ENCODE measurements at regions not wholly inside any gene's neighbourhood (a gene's known extent, or its start where the extent isn't known, plus 50 kb on each side); places are given as distances from the start of the nearest gene placed in this dataset.

DNA sequence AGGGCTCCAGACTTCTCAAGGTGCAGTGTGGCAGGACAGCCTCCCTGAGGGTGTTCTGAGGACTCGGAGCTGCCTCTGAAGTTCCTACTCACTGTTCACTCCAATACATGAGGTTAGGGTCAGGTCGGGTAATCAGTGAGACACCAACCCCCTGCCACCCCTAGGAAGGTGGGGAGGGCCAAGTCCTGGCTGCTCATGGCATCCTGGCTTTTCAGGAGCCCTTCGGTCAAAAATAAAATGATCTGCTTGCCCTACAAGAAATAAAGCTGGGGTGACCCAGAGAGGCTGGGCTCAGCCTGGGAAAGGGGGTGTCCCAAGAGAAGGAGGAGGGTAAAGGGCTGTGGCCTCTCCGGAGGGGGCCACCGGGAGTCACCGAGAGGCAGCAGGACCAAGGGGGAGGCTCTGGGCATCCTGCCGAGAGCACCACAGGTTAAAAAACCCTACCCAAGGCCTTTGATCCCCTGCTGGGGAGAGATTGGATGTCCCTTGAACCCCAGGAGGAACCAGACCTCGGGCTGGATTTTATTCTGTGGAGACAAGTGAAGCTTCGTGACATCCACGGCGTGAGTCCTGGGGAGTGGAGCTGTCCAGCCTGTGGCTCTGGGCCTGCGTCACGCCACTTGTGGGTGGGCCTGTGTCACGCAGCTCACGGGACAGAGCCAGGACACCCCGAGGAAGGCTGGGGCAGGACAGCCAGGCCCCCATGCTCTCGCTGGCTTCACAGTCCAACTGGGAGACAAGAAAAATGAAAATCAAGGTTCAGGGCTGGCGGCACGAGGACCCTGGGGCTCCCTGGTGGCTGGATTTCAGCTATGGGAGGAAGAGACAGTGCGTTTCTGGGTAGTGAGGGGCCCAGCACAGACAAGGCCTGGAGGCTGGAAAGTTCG is 102.2 kb upstream of the FGF3 start:
- CTCF ChIA-PET, result interaction anchor here (0.6 kb wide), 1 partner anchor 250 kb away, joined by 3 read pairs; no protein-coding TSS in a partner anchor

DNA sequence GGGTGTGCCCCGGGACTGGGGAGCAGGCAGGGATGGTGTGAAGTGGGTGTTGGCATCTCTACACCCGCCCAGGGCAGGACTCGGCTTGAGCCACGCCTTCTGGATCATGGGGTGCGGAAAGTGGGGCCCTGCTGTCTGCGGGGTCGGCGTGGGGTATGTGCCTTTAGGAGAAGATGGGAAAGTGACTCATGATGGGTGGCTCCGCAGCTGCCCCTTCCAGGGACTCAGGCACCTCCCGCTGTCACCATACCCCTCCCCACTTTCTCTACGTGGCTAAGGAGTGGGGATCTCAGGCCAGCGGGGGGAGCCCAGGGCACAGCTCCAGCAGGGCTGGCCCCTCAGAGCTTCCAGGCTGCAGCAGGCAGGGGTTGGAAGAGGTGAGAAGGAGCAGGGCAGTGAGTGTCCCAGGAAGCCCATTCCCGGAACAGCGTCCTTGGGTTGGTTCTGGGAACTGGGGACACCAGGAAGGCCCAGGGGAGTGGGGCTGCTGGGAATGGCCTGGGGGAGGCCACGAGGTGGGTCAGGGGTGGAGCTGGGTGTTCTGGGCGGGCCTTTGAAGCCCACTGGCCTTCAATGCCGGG is 102.9 kb upstream of the FGF3 start:
- no TSS peak for BruUV-seq (replicated peaks)
- Histone ChIP-seq H3K4me1 (ENCODE audit: insufficient read depth, low read length, poor library complexity, severe bottlenecking) (no peaks in the 10 kb centered on the region), H3K9me3 (ENCODE audit: low read depth, low read length, poor library complexity, severe bottlenecking) (no peaks in the 10 kb centered on the region), H3K36me3 (ENCODE audit: insufficient read depth, low read length, poor library complexity, severe bottlenecking) (no peaks in the 10 kb centered on the region), H3K27me3 (replicated peaks; ENCODE audit: insufficient read depth, low read depth, low read length, poor library complexity) (peaks cover 19% of the 10 kb centered on the region), H3K27ac (ENCODE audit: low read depth, low read length, poor library complexity, severe bottlenecking) (no peak overlapping the region), H3K4me3 (ENCODE audit: low read depth, low read length, poor library complexity, severe bottlenecking) (no peak overlapping the region)
- TF ChIP-seq, protein P1, sequence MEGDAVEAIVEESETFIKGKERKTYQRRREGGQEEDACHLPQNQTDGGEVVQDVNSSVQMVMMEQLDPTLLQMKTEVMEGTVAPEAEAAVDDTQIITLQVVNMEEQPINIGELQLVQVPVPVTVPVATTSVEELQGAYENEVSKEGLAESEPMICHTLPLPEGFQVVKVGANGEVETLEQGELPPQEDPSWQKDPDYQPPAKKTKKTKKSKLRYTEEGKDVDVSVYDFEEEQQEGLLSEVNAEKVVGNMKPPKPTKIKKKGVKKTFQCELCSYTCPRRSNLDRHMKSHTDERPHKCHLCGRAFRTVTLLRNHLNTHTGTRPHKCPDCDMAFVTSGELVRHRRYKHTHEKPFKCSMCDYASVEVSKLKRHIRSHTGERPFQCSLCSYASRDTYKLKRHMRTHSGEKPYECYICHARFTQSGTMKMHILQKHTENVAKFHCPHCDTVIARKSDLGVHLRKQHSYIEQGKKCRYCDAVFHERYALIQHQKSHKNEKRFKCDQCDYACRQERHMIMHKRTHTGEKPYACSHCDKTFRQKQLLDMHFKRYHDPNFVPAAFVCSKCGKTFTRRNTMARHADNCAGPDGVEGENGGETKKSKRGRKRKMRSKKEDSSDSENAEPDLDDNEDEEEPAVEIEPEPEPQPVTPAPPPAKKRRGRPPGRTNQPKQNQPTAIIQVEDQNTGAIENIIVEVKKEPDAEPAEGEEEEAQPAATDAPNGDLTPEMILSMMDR (conservative IDR thresholded peaks at IDR 0.05; ENCODE audit: low read depth, low read length), result no peak
- no peak for TF ChIP-seq EZH2 (IDR thresholded peaks at IDR 0.05; ENCODE audit: borderline replicate concordance, low read depth, low read length, poor library complexity, severe bottlenecking)
- ChIA-PET CTCF (interaction anchor here (0.6 kb wide), 1 partner anchor 250 kb away, joined by 3 read pairs; no protein-coding TSS in a partner anchor), POLR2A (ENCODE audit: low non-redundant PET) (no interaction called here)
- DNase-seq (ENCODE audit: low spot score), result no peak
- intact Hi-C loops (cut with micrococcal nuclease; ENCODE audit: unreplicated experiment), result no loop called here

More for the DNA sequence above, 102.2 kb upstream of the FGF3 start:
- Histone ChIP-seq H3K27ac (ENCODE audit: low read depth, low read length, poor library complexity, severe bottlenecking) (no peak overlapping the region), H3K36me3 (ENCODE audit: insufficient read depth, low read length, poor library complexity, severe bottlenecking) (no peaks in the 10 kb centered on the region), H3K27me3 (replicated peaks; ENCODE audit: insufficient read depth, low read depth, low read length, poor library complexity) (peaks cover 19% of the 10 kb centered on the region), H3K4me3 (ENCODE audit: low read depth, low read length, poor library complexity, severe bottlenecking) (no peak overlapping the region), H3K9me3 (ENCODE audit: low read depth, low read length, poor library complexity, severe bottlenecking) (no peaks in the 10 kb centered on the region), H3K4me1 (ENCODE audit: insufficient read depth, low read length, poor library complexity, severe bottlenecking) (no peaks in the 10 kb centered on the region)
- no TSS peak for BruUV-seq (replicated peaks)
- TF ChIP-seq, protein P1 (conservative IDR thresholded peaks at IDR 0.05; ENCODE audit: low read depth, low read length), result no peak
- TF ChIP-seq EZH2 (IDR thresholded peaks at IDR 0.05; ENCODE audit: borderline replicate concordance, low read depth, low read length, poor library complexity, severe bottlenecking), result no peak
- intact Hi-C loops (cut with micrococcal nuclease; ENCODE audit: unreplicated experiment), result no loop called here
- POLR2A ChIA-PET (ENCODE audit: low non-redundant PET), result no interaction called here
- no peak for DNase-seq (ENCODE audit: low spot score)

DNA sequence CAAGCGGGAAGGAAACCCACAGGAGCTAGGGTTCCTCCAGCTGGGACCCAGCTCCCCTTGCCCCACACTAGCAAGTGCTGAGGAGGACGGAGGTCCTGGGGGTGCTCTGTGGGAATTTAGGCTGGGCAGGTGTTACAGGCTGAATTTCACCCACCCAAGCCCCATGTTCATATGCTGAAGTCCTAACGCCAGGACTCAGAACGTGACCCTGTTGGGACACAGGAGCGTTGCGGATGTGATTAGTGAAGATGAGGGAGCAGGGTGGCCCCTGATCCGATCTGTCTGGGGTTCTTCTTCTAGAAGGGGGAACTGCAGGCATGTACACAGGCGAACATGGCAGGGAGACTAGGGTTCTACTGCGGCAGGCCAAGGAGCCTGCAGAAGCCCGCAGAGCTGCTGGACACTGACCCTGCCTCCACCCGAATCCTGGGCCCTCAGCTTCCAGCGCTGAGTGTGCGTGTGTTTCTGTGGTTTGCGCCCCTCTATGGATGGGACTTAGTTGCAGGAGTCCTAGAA is 103.4 kb upstream of the FGF3 start:
- TF ChIP-seq EZH2 (IDR thresholded peaks at IDR 0.05; ENCODE audit: borderline replicate concordance, low read depth, low read length, poor library complexity, severe bottlenecking), result no peak
- TF ChIP-seq, protein P1 (conservative IDR thresholded peaks at IDR 0.05; ENCODE audit: low read depth, low read length), result no peak
- H3K36me3 ChIP-seq (ENCODE audit: insufficient read depth, low read length, poor library complexity, severe bottlenecking), result no peaks in the 10 kb centered on the region
- POLR2A ChIA-PET (ENCODE audit: low non-redundant PET), result no interaction called here
- intact Hi-C loops (cut with micrococcal nuclease; ENCODE audit: unreplicated experiment), result no loop called here
- H3K27ac ChIP-seq (ENCODE audit: low read depth, low read length, poor library complexity, severe bottlenecking), result no peak overlapping the region
- CTCF ChIA-PET, result no interaction called here
- H3K9me3 ChIP-seq (ENCODE audit: low read depth, low read length, poor library complexity, severe bottlenecking), result no peaks in the 10 kb centered on the region
- DNase-seq (ENCODE audit: low spot score), result no peak
- no TSS peak for BruUV-seq (replicated peaks)
- no peak overlapping the region for H3K4me3 ChIP-seq (ENCODE audit: low read depth, low read length, poor library complexity, severe bottlenecking)
- peaks cover 19% of the 10 kb centered on the region for H3K27me3 ChIP-seq (replicated peaks; ENCODE audit: insufficient read depth, low read depth, low read length, poor library complexity)
- H3K4me1 ChIP-seq (ENCODE audit: insufficient read depth, low read length, poor library complexity, severe bottlenecking), result no peaks in the 10 kb centered on the region

All from A673 (cell line).